Osteoblast (primary cell): ENCODE measurements at regions not wholly inside any gene's neighbourhood (a gene's known extent, or its start where the extent isn't known, plus 50 kb on each side); places are given as distances from the start of the nearest gene placed in this dataset.

Experiments
- DNase-seq: peaks from one replicate; pipeline ENCODE4 v3.0.0; 2011; ENCODE audit warnings: low spot score, mixed read lengths; ENCODE audit not compliant: insufficient read length; ENCODE audit errors: missing footprints
- H2AFZ ChIP-seq: 2 replicates; pipeline ENCODE4 v1.6.0; 2011; ENCODE audit warnings: mild to moderate bottlenecking, low read length
- H3K27ac ChIP-seq: 2 replicates; pipeline ENCODE4 v1.5.1; 2011; ENCODE audit warnings: mild to moderate bottlenecking, low read depth, low read length, moderate library complexity
- H3K27me3 ChIP-seq: 2 replicates; pipeline ENCODE4 v1.6.0; 2012; ENCODE audit warnings: mild to moderate bottlenecking, control low read depth, inconsistent platforms, low read length, moderate library complexity; ENCODE audit not compliant: insufficient read depth
- H3K36me3 ChIP-seq: 2 replicates; pipeline ENCODE4 v1.5.1; 2011; ENCODE audit warnings: mild to moderate bottlenecking, low read length, control low read depth, moderate library complexity; ENCODE audit not compliant: insufficient read depth
- H3K4me1 ChIP-seq: 2 replicates; pipeline ENCODE4 v1.5.1; 2011; ENCODE audit warnings: mild to moderate bottlenecking, low read length, control low read depth, moderate library complexity; ENCODE audit not compliant: insufficient read depth
- H3K4me2 ChIP-seq: 2 replicates; pipeline ENCODE4 v1.6.0; 2011; ENCODE audit warnings: mild to moderate bottlenecking, low read length; ENCODE audit not compliant: insufficient read depth
- H3K4me3 ChIP-seq: fragments of 200-600 bp; sonication (generic); 3 replicates; pipeline ENCODE4 v1.5.1; 2012; ENCODE audit warnings: mild to moderate bottlenecking, low read length, inconsistent platforms; ENCODE audit not compliant: insufficient read depth
- H3K79me2 ChIP-seq: 2 replicates; pipeline ENCODE4 v1.6.0; 2012; ENCODE audit warnings: mild to moderate bottlenecking, low read length, control low read depth, inconsistent platforms; ENCODE audit not compliant: insufficient read depth
- H3K9me3 ChIP-seq: 2 replicates; pipeline ENCODE4 v1.5.1; 2011; ENCODE audit warnings: low read depth, low read length, control low read depth
- H4K20me1 ChIP-seq: 2 replicates; pipeline ENCODE4 v1.6.0; 2012; ENCODE audit warnings: mild to moderate bottlenecking, low read length, control low read depth; ENCODE audit not compliant: insufficient read depth
- CTCF ChIP-seq: IDR thresholded peaks from 2 replicates; pipeline ENCODE4 v1.5.1; 2011; ENCODE audit warnings: mild to moderate bottlenecking, low read depth, low read length, moderate library complexity; ENCODE audit errors: extremely low read depth

GRCh38 chr4:156623376-156623775 is 348.2 kb downstream of the PDGFC start:
- H3K4me1 ChIP-seq = no peaks in the 10 kb centered on the region
- H3K4me2 ChIP-seq = peak overlapping the region; percentile 7
- H3K79me2 ChIP-seq = no peaks in the 10 kb centered on the region
- H4K20me1 ChIP-seq = no peaks in the 10 kb centered on the region
- no peak overlapping the region for H3K4me3 ChIP-seq
- no peak overlapping the region for H3K27ac ChIP-seq
- H3K9me3 ChIP-seq = no peaks in the 10 kb centered on the region
- no peak for DNase-seq
- no peaks in the 10 kb centered on the region for H3K27me3 ChIP-seq
- H3K36me3 ChIP-seq = no peaks in the 10 kb centered on the region
- TF ChIP-seq CTCF = no peak
- peak overlapping the region; percentile 40 for H2AFZ ChIP-seq

GRCh38 chr4:156620786-156621185 is 350.8 kb downstream of the PDGFC start:
- Histone ChIP-seq H3K4me1 (peaks cover 2% of the 10 kb centered on the region), H3K9me3 (no peaks in the 10 kb centered on the region), H3K79me2 (no peaks in the 10 kb centered on the region), H4K20me1 (no peaks in the 10 kb centered on the region), H3K4me2 (no peak overlapping the region), H3K27ac (no peak overlapping the region), H3K36me3 (no peaks in the 10 kb centered on the region), H2AFZ (no peak overlapping the region), H3K27me3 (no peaks in the 10 kb centered on the region), H3K4me3 (no peak overlapping the region)
- no peak for TF ChIP-seq CTCF
- DNase-seq = no peak

- Histone ChIP-seq H3K4me3 (no peak overlapping the region), H3K79me2 (no peaks in the 10 kb centered on the region), H2AFZ (no peak overlapping the region), H3K4me2 (no peak overlapping the region), H3K9me3 (no peaks in the 10 kb centered on the region), H3K27me3 (no peaks in the 10 kb centered on the region), H3K36me3 (no peaks in the 10 kb centered on the region), H3K4me1 (peaks cover 15% of the 10 kb centered on the region), H4K20me1 (no peaks in the 10 kb centered on the region), H3K27ac (no peak overlapping the region)
- TF ChIP-seq CTCF = no peak
- DNase-seq = no peak
Measured at GRCh38 chr4:156619154-156619934, 352.3 kb downstream of the PDGFC start.

- Histone ChIP-seq H3K4me2 (peak overlapping the region; percentile 28), H3K27ac (peak overlapping the region; percentile 60), H3K4me3 (no peak overlapping the region), H3K36me3 (no peaks in the 10 kb centered on the region), H3K27me3 (no peaks in the 10 kb centered on the region), H4K20me1 (no peaks in the 10 kb centered on the region), H2AFZ (no peak overlapping the region), H3K79me2 (no peaks in the 10 kb centered on the region), H3K4me1 (peaks cover 18% of the 10 kb centered on the region), H3K9me3 (no peaks in the 10 kb centered on the region)
- TF ChIP-seq CTCF = no peak
- DNase-seq = peak; percentile 70
Measured at GRCh38 chr4:156615066-156615531, 356.5 kb downstream of the PDGFC start.
